ENCODE measurements at regions not wholly inside any gene's neighbourhood (a gene's known extent, or its start where the extent isn't known, plus 50 kb on each side); places are given as distances from the start of the nearest gene placed in this dataset.

DNA sequence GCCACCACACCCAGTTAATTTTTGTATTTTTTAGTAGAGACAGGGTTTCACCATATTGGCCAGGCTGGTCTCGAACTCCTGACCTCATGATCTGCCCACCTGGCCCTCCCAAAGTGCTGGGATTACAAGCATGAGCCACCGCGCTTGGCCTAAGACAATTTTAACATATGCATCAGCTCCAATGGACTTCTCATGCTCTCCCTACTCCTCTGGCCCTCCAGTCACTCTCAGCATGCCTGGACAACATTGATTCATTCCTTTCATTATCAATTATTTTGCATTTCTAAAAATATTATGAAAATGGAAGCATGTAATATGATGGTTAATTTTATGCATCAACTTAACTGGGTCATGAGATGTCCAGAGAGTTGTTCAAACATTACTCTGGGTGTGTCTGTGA lies 469.1 kb upstream of the TMEM132C start:
- H2AFZ ChIP-seq (ENCODE audit: insufficient read depth, low read depth, low read length, poor library complexity, severe bottlenecking), result no peak overlapping the region
- DNase-seq (no peak), ATAC-seq (ENCODE audit: low read depth) (no peak)
- no peaks in the 10 kb centered on the region for H3K27me3 ChIP-seq (replicated peaks in 1 of 4; ENCODE audit: control extremely low read depth in 1 of 4, control insufficient read depth in 3 of 4, insufficient read depth in 4 of 4, low read length in 3 of 4)
- no CpG with 5 or more reads among the region's 3 CpGs for WGBS (ENCODE audit: insufficient coverage)
- H4K20me1 ChIP-seq (ENCODE audit: control insufficient read depth, insufficient read depth, low read length, poor library complexity, severe bottlenecking), result no peaks in the 10 kb centered on the region
- ChIA-PET CTCF (no interaction called here), POLR2A (no interaction called here)
- no peaks in the 10 kb centered on the region for H3K4me1 ChIP-seq (ENCODE audit: control insufficient read depth in 2 of 2, insufficient read depth in 2 of 2, low read length in 2 of 2)
- no peak overlapping the region for H3K4me3 Mint-ChIP-seq
- intact Hi-C loops (cut with micrococcal nuclease), result no loop called here
- no peak for TF ChIP-seq EZH2 (IDR thresholded peaks at IDR 0.05; ENCODE audit: borderline replicate concordance, insufficient read depth, low read depth, low read length, poor library complexity, severe bottlenecking)
- TF ChIP-seq, protein P1, sequence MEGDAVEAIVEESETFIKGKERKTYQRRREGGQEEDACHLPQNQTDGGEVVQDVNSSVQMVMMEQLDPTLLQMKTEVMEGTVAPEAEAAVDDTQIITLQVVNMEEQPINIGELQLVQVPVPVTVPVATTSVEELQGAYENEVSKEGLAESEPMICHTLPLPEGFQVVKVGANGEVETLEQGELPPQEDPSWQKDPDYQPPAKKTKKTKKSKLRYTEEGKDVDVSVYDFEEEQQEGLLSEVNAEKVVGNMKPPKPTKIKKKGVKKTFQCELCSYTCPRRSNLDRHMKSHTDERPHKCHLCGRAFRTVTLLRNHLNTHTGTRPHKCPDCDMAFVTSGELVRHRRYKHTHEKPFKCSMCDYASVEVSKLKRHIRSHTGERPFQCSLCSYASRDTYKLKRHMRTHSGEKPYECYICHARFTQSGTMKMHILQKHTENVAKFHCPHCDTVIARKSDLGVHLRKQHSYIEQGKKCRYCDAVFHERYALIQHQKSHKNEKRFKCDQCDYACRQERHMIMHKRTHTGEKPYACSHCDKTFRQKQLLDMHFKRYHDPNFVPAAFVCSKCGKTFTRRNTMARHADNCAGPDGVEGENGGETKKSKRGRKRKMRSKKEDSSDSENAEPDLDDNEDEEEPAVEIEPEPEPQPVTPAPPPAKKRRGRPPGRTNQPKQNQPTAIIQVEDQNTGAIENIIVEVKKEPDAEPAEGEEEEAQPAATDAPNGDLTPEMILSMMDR (IDR thresholded peaks at IDR 0.05), result no peak
- H3K79me2 ChIP-seq (ENCODE audit: control insufficient read depth, insufficient read depth, low read length), result no peaks in the 10 kb centered on the region
- H3K36me3 ChIP-seq (replicated peaks in 1 of 2; ENCODE audit: control extremely low read depth in 1 of 2, control insufficient read depth in 1 of 2, extremely low read depth in 1 of 2, insufficient read depth in 2 of 2, low read length in 1 of 2), result no peaks in the 10 kb centered on the region
- no peaks in the 10 kb centered on the region for H3K4me1 Mint-ChIP-seq
- H3K9me3 Mint-ChIP-seq (ENCODE audit: insufficient read depth), result peaks cover 2% of the 10 kb centered on the region
- no peak overlapping the region for H3K27ac Mint-ChIP-seq
- H3K9me3 ChIP-seq (ENCODE audit: control extremely low read depth in 1 of 3, control insufficient read depth in 2 of 3, insufficient read depth in 1 of 3, low read length in 2 of 3), result no peaks in the 10 kb centered on the region
- no peaks in the 10 kb centered on the region for H3K27me3 Mint-ChIP-seq
- H3K4me3 ChIP-seq (ENCODE audit: control extremely low read depth in 1 of 5, extremely low read depth in 1 of 5, insufficient read depth in 1 of 5, low read depth in 2 of 5, low read length in 4 of 5), result no peak overlapping the region
- H3K27ac ChIP-seq (ENCODE audit: low read length in 2 of 2), result no peak overlapping the region
- no peak overlapping the region for H3K4me2 ChIP-seq (replicated peaks; ENCODE audit: low read depth, low read length, poor library complexity, severe bottlenecking)
- H3K9ac ChIP-seq (ENCODE audit: low read length), result no peak overlapping the region

DNA sequence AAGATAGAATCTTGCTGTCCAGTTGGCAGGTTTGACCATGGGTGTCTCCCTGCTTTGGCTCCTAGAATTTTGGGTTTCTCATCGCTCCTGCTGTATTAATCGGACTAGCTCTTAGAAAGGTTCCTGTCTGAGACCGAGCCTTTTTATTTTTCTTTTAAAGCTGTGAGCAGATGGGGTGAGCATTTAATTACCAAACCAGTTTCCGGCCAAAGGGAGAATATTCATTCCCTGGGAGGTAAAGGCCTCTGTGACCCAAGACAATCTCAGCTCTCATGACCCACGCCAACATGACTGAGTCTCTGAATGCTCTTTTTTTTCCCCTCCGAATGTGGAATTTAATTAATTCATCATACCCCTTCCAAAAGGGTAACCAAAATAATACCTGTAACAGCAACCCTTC lies 464.7 kb upstream of the TMEM132C start:
- H3K36me3 ChIP-seq (replicated peaks in 1 of 2; ENCODE audit: control extremely low read depth in 1 of 2, control insufficient read depth in 1 of 2, extremely low read depth in 1 of 2, insufficient read depth in 2 of 2, low read length in 1 of 2), result no peaks in the 10 kb centered on the region
- peaks cover 4% of the 10 kb centered on the region for H3K9me3 Mint-ChIP-seq (ENCODE audit: insufficient read depth)
- intact Hi-C loops (cut with micrococcal nuclease), result no loop called here
- H3K4me2 ChIP-seq (replicated peaks; ENCODE audit: low read depth, low read length, poor library complexity, severe bottlenecking), result no peak overlapping the region
- no peak overlapping the region for H3K27ac ChIP-seq (ENCODE audit: low read length in 2 of 2)
- H3K9ac ChIP-seq (ENCODE audit: low read length), result no peak overlapping the region
- DNase-seq (no peak), ATAC-seq (ENCODE audit: low read depth) (no peak)
- H3K9me3 ChIP-seq (ENCODE audit: control extremely low read depth in 1 of 3, control insufficient read depth in 2 of 3, insufficient read depth in 1 of 3, low read length in 2 of 3), result no peaks in the 10 kb centered on the region
- H2AFZ ChIP-seq (ENCODE audit: insufficient read depth, low read depth, low read length, poor library complexity, severe bottlenecking), result no peak overlapping the region
- H3K4me1 Mint-ChIP-seq, result no peaks in the 10 kb centered on the region
- H3K4me1 ChIP-seq (ENCODE audit: control insufficient read depth in 2 of 2, insufficient read depth in 2 of 2, low read length in 2 of 2), result no peaks in the 10 kb centered on the region
- no peaks in the 10 kb centered on the region for H3K79me2 ChIP-seq (ENCODE audit: control insufficient read depth, insufficient read depth, low read length)
- TF ChIP-seq, protein P1 (IDR thresholded peaks at IDR 0.05), result no peak
- TF ChIP-seq EZH2 (IDR thresholded peaks at IDR 0.05; ENCODE audit: borderline replicate concordance, insufficient read depth, low read depth, low read length, poor library complexity, severe bottlenecking), result no peak
- no peak overlapping the region for H3K4me3 ChIP-seq (ENCODE audit: control extremely low read depth in 1 of 5, extremely low read depth in 1 of 5, insufficient read depth in 1 of 5, low read depth in 2 of 5, low read length in 4 of 5)
- no peaks in the 10 kb centered on the region for H3K27me3 Mint-ChIP-seq
- POLR2A ChIA-PET, result no interaction called here
- H3K27ac Mint-ChIP-seq, result no peak overlapping the region
- H3K27me3 ChIP-seq (replicated peaks in 1 of 4; ENCODE audit: control extremely low read depth in 1 of 4, control insufficient read depth in 3 of 4, insufficient read depth in 4 of 4, low read length in 3 of 4), result no peaks in the 10 kb centered on the region
- H3K4me3 Mint-ChIP-seq, result no peak overlapping the region
- no peaks in the 10 kb centered on the region for H4K20me1 ChIP-seq (ENCODE audit: control insufficient read depth, insufficient read depth, low read length, poor library complexity, severe bottlenecking)
- 85% methylated on average over 2 of the region's 6 CpGs for WGBS (ENCODE audit: insufficient coverage)
- CTCF ChIA-PET, result no interaction called here

Data from B cell (primary cell).